ENCODE measurements at regions not wholly inside any gene's neighbourhood (a gene's known extent, or its start where the extent isn't known, plus 50 kb on each side); places are given as distances from the start of the nearest gene placed in this dataset.

GRCh38 chr7:35988818-35989217 lies 164.2 kb upstream of the EEPD1 start:
- TF ChIP-seq CTCF (IDR thresholded peaks at IDR 0.05; ENCODE audit: insufficient read depth, low read length, poor library complexity, severe bottlenecking): no peak
- no peak for TF ChIP-seq EZH2phosphoT487 (conservative IDR thresholded peaks at IDR 0.05; ENCODE audit: low read length)

Measured in SU-DHL-6 (cell line).